ENCODE measurements at regions not wholly inside any gene's neighbourhood (a gene's known extent, or its start where the extent isn't known, plus 50 kb on each side); places are given as distances from the start of the nearest gene placed in this dataset.

DNA sequence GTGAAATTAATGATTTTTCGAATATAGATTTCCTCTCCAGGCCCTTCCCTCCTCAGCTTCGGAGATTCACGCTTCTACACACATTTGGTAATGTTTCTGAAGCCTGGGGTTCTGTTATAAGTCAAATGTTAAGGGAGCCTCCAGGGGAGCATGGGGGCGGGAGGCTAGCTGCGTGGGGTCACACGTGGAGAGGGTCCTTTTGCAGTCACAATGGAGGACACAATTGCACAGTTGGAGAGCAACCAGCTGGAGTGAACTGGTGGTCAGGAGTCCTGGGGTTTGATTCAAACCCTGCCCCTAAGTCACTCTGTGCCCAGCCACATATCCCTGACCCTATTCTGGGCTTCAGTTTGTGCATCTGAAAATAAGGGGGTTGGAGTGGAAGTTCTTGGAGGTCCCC, 481.4 kb downstream of the CDK5RAP2 start:
- 10 to 50% methylated on average over 2 to 4 of the region's 6 CpGs for whole genome bisulfite sequencing, 2 experiments (ENCODE audit: insufficient coverage in 2 of 2)
- Histone ChIP-seq H3K4me3 (ENCODE audit: extremely low read depth, insufficient read depth, low read length, poor library complexity, severe bottlenecking) (no peak overlapping the region), H3K4me1 (ENCODE audit: control insufficient read depth, insufficient read depth, low read length, poor library complexity, severe bottlenecking) (no peaks in the 10 kb centered on the region)

GRCh38 chr9:120091206-120091605, 488.8 kb downstream of the CDK5RAP2 start:
- H3K9me3 ChIP-seq (ENCODE audit: control insufficient read depth, low read length), result no peaks in the 10 kb centered on the region
- no peak overlapping the region for H3K27ac ChIP-seq (ENCODE audit: low read depth, low read length, severe bottlenecking)
- no peak overlapping the region for H3K4me3 ChIP-seq (ENCODE audit: extremely low read depth, insufficient read depth, low read length, poor library complexity, severe bottlenecking)
- 73 to 83% methylated on average over 1 to 3 of the region's 3 CpGs for WGBS, 2 experiments (ENCODE audit: insufficient coverage in 2 of 2)
- no peaks in the 10 kb centered on the region for H3K4me1 ChIP-seq (ENCODE audit: control insufficient read depth, insufficient read depth, low read length, poor library complexity, severe bottlenecking)
- no peaks in the 10 kb centered on the region for H3K36me3 ChIP-seq (ENCODE audit: control insufficient read depth, insufficient read depth, low read length)

More for the DNA sequence above, 481.4 kb downstream of the CDK5RAP2 start:
- Histone ChIP-seq H3K9me3 (ENCODE audit: control insufficient read depth, low read length) (no peaks in the 10 kb centered on the region), H3K27ac (ENCODE audit: low read depth, low read length, severe bottlenecking) (no peak overlapping the region), H3K36me3 (ENCODE audit: control insufficient read depth, insufficient read depth, low read length) (no peaks in the 10 kb centered on the region)

DNA sequence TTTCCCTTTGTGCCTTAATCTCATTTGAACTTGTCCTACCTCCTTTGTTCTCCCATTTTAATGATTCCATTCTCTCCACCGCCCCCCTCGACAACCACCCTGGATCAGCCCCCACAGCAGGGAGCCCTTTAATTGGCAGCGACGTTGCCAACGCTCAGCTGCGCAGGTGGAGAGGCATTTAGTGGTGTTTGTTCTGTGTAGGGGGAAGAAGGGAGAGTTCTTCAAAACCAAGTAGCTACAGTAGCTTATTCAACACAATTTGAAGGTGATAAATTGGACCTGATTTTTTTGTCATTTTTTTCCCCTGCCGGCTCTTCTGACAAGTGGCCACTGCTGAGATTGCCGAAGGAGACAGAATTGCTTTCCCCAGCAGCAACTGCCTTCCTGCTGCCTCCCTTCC, 499.1 kb downstream of the CDK5RAP2 start:
- Histone ChIP-seq H3K27ac (ENCODE audit: low read depth, low read length, severe bottlenecking) (no peak overlapping the region), H3K4me1 (ENCODE audit: control insufficient read depth, insufficient read depth, low read length, poor library complexity, severe bottlenecking) (no peaks in the 10 kb centered on the region), H3K9me3 (ENCODE audit: control insufficient read depth, low read length) (peaks cover 10% of the 10 kb centered on the region), H3K4me3 (ENCODE audit: extremely low read depth, insufficient read depth, low read length, poor library complexity, severe bottlenecking) (no peak overlapping the region), H3K36me3 (ENCODE audit: control insufficient read depth, insufficient read depth, low read length) (no peaks in the 10 kb centered on the region)
- 63 to 84% methylated on average over 2 to 3 of the region's 8 CpGs for WGBS, 2 experiments (ENCODE audit: insufficient coverage in 2 of 2)

DNA sequence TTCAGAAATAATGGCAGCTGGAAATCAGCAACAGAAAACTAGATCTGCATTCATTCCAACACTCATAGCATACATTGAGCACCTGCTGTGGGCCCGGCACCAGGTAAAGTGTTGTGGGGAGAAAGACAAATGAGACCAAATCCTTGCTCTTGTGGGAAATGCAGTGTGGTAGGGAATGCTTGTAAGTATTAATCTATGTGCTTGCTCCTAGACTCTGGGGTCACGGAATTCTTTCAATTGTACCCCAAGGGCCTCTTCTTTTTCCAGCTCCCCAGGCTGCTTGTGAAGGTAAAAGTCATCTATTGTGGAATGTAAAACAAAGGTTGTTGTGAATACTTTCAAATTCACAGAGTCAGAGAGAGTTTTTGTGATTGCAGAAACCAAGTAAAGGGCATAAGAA, 501.9 kb downstream of the CDK5RAP2 start:
- Histone ChIP-seq H3K36me3 (ENCODE audit: control insufficient read depth, insufficient read depth, low read length) (no peaks in the 10 kb centered on the region), H3K4me3 (ENCODE audit: extremely low read depth, insufficient read depth, low read length, poor library complexity, severe bottlenecking) (no peak overlapping the region), H3K9me3 (ENCODE audit: control insufficient read depth, low read length) (no peaks in the 10 kb centered on the region), H3K27ac (ENCODE audit: low read depth, low read length, severe bottlenecking) (no peak overlapping the region), H3K4me1 (ENCODE audit: control insufficient read depth, insufficient read depth, low read length, poor library complexity, severe bottlenecking) (no peaks in the 10 kb centered on the region)
- 86% methylated on average over 1 of the region's 2 CpGs; no CpG with 5 or more reads in 1 of the 2 experiments for WGBS, 2 experiments (ENCODE audit: insufficient coverage in 2 of 2)

- Histone ChIP-seq H3K36me3 (ENCODE audit: control insufficient read depth, insufficient read depth, low read length) (no peaks in the 10 kb centered on the region), H3K4me3 (ENCODE audit: extremely low read depth, insufficient read depth, low read length, poor library complexity, severe bottlenecking) (no peak overlapping the region), H3K9me3 (ENCODE audit: control insufficient read depth, low read length) (no peaks in the 10 kb centered on the region), H3K4me1 (ENCODE audit: control insufficient read depth, insufficient read depth, low read length, poor library complexity, severe bottlenecking) (no peaks in the 10 kb centered on the region), H3K27ac (ENCODE audit: low read depth, low read length, severe bottlenecking) (no peak overlapping the region)
- 89 to 100% methylated on average over 1 of the region's 4 CpGs for WGBS, 2 experiments (ENCODE audit: insufficient coverage in 2 of 2)
These were observed 508.2 kb downstream of the CDK5RAP2 start for GRCh38 chr9:120071760-120072159.

DNA sequence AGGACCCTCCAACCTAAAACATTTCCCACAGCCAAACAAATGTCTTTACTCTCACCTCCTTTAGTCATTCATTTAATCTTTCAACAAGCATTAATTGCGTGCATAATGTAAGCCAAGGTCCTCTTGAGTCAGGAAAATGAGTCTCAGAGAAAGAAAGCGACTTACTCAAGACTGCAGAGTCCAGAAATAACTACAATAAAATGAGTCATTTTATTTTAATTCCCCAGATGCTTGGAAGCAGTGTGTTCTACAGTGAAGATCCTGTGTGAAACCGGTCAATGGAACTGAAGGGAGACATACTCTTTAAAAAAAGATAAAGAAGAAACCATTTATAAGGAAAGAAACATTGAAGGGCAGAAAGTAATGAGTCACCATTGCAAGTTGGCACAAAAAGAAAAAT, 513.7 kb downstream of the CDK5RAP2 start:
- no peaks in the 10 kb centered on the region for H3K36me3 ChIP-seq (ENCODE audit: control insufficient read depth, insufficient read depth, low read length)
- 83 to 100% methylated on average over 1 of the region's 3 CpGs for WGBS, 2 experiments (ENCODE audit: insufficient coverage in 2 of 2)
- no peaks in the 10 kb centered on the region for H3K4me1 ChIP-seq (ENCODE audit: control insufficient read depth, insufficient read depth, low read length, poor library complexity, severe bottlenecking)
- H3K9me3 ChIP-seq (ENCODE audit: control insufficient read depth, low read length), result no peaks in the 10 kb centered on the region
- H3K4me3 ChIP-seq (ENCODE audit: extremely low read depth, insufficient read depth, low read length, poor library complexity, severe bottlenecking), result no peak overlapping the region
- no peak overlapping the region for H3K27ac ChIP-seq (ENCODE audit: low read depth, low read length, severe bottlenecking)

GRCh38 chr9:120065151-120065550, 514.8 kb downstream of the CDK5RAP2 start:
- Histone ChIP-seq H3K27ac (ENCODE audit: low read depth, low read length, severe bottlenecking) (no peak overlapping the region), H3K9me3 (ENCODE audit: control insufficient read depth, low read length) (no peaks in the 10 kb centered on the region), H3K4me3 (ENCODE audit: extremely low read depth, insufficient read depth, low read length, poor library complexity, severe bottlenecking) (no peak overlapping the region), H3K4me1 (ENCODE audit: control insufficient read depth, insufficient read depth, low read length, poor library complexity, severe bottlenecking) (no peaks in the 10 kb centered on the region), H3K36me3 (ENCODE audit: control insufficient read depth, insufficient read depth, low read length) (no peaks in the 10 kb centered on the region)
- 80 to 100% methylated on average over 1 to 2 of the region's 4 CpGs for WGBS, 2 experiments (ENCODE audit: insufficient coverage in 2 of 2)

- no peaks in the 10 kb centered on the region for H3K9me3 ChIP-seq (ENCODE audit: control insufficient read depth, low read length)
- no peak overlapping the region for H3K27ac ChIP-seq (ENCODE audit: low read depth, low read length, severe bottlenecking)
- no peaks in the 10 kb centered on the region for H3K4me1 ChIP-seq (ENCODE audit: control insufficient read depth, insufficient read depth, low read length, poor library complexity, severe bottlenecking)
- H3K36me3 ChIP-seq (ENCODE audit: control insufficient read depth, insufficient read depth, low read length), result no peaks in the 10 kb centered on the region
- H3K4me3 ChIP-seq (ENCODE audit: extremely low read depth, insufficient read depth, low read length, poor library complexity, severe bottlenecking), result no peak overlapping the region
- 86 to 97% methylated on average over 6 of the region's 9 CpGs for WGBS, 2 experiments (ENCODE audit: insufficient coverage in 2 of 2)
These were observed 535.0 kb downstream of the CDK5RAP2 start for GRCh38 chr9:120045011-120045410.

GRCh38 chr9:120043448-120043847, 536.5 kb downstream of the CDK5RAP2 start:
- 86 to 87% methylated on average over 2 to 6 of the region's 7 CpGs for whole genome bisulfite sequencing, 2 experiments (ENCODE audit: insufficient coverage in 2 of 2)
- Histone ChIP-seq H3K4me1 (ENCODE audit: control insufficient read depth, insufficient read depth, low read length, poor library complexity, severe bottlenecking) (no peaks in the 10 kb centered on the region), H3K27ac (ENCODE audit: low read depth, low read length, severe bottlenecking) (no peak overlapping the region), H3K9me3 (ENCODE audit: control insufficient read depth, low read length) (no peaks in the 10 kb centered on the region), H3K4me3 (ENCODE audit: extremely low read depth, insufficient read depth, low read length, poor library complexity, severe bottlenecking) (no peak overlapping the region), H3K36me3 (ENCODE audit: control insufficient read depth, insufficient read depth, low read length) (no peaks in the 10 kb centered on the region)

DNA sequence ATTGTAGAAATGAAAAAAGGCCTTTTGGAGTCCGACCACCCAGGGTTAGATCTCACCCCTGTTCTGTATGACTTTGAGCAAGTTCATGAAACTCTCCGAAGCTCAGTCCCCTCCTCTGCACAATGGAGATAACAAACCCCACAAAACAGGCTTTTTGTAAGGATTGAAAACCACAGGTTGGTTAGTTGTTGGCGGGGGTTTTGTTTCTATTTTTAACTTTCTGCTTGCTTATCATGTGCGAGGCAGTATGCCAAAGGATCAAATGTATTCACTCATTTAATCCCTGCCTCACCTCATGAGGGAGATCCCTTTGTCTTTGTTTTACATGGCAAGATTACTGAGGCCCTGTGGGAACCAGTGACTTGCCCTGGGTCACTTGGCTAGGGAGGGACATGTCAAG, 539.1 kb downstream of the CDK5RAP2 start:
- H3K4me1 ChIP-seq (ENCODE audit: control insufficient read depth, insufficient read depth, low read length, poor library complexity, severe bottlenecking), result no peaks in the 10 kb centered on the region
- no peaks in the 10 kb centered on the region for H3K36me3 ChIP-seq (ENCODE audit: control insufficient read depth, insufficient read depth, low read length)
- H3K4me3 ChIP-seq (ENCODE audit: extremely low read depth, insufficient read depth, low read length, poor library complexity, severe bottlenecking), result no peak overlapping the region
- 100% methylated on average over 3 of the region's 4 CpGs; no CpG with 5 or more reads in 1 of the 2 experiments for WGBS, 2 experiments (ENCODE audit: insufficient coverage in 2 of 2)
- H3K27ac ChIP-seq (ENCODE audit: low read depth, low read length, severe bottlenecking), result no peak overlapping the region
- H3K9me3 ChIP-seq (ENCODE audit: control insufficient read depth, low read length), result no peaks in the 10 kb centered on the region

GRCh38 chr9:120038342-120038741, 541.6 kb downstream of the CDK5RAP2 start:
- no peak overlapping the region for H3K27ac ChIP-seq (ENCODE audit: low read depth, low read length, severe bottlenecking)
- no peaks in the 10 kb centered on the region for H3K4me1 ChIP-seq (ENCODE audit: control insufficient read depth, insufficient read depth, low read length, poor library complexity, severe bottlenecking)
- H3K4me3 ChIP-seq (ENCODE audit: extremely low read depth, insufficient read depth, low read length, poor library complexity, severe bottlenecking), result no peak overlapping the region
- no peaks in the 10 kb centered on the region for H3K36me3 ChIP-seq (ENCODE audit: control insufficient read depth, insufficient read depth, low read length)
- 86 to 95% methylated on average over 1 to 2 of the region's 4 CpGs for WGBS, 2 experiments (ENCODE audit: insufficient coverage in 2 of 2)
- no peaks in the 10 kb centered on the region for H3K9me3 ChIP-seq (ENCODE audit: control insufficient read depth, low read length)

All from mesodermal cell (in vitro differentiated cells).